IMR-90 (cell line): ENCODE measurements at regions not wholly inside any gene's neighbourhood (a gene's known extent, or its start where the extent isn't known, plus 50 kb on each side); places are given as distances from the start of the nearest gene placed in this dataset.

Source experiments
- CEBPB ChIP-seq: IDR thresholded peaks from 2 replicates; pipeline ENCODE4 v1.6.1; 2012; ENCODE audit warnings: low read depth, low read length, improper control_type of control experiment
- FOS ChIP-seq: fragments of 150-350 bp; IDR thresholded peaks from 2 replicates; pipeline ENCODE4 v1.6.1; 2016; ENCODE audit warnings: low read depth, low read length
- MAZ ChIP-seq: IDR thresholded peaks from 2 replicates; pipeline ENCODE4 v1.6.1; 2012; ENCODE audit warnings: low read depth, mild to moderate bottlenecking, low read length, improper control_type of control experiment, moderate library complexity, borderline replicate concordance
- NFE2L2 ChIP-seq: fragments of 150-350 bp; IDR thresholded peaks from 2 replicates; pipeline ENCODE4 v1.6.1; 2016; ENCODE audit warnings: low read depth, mild to moderate bottlenecking, low read length
- SMC3 ChIP-seq: fragments of 150-350 bp; IDR thresholded peaks from 2 replicates; pipeline ENCODE4 v1.6.1; 2016; ENCODE audit warnings: low read depth, mild to moderate bottlenecking, antibody characterized with exemption, low read length, moderate library complexity
- TF ChIP-seq, protein P1 (sequence below): conservative IDR thresholded peaks from 2 replicates; pipeline ENCODE4 v1.5.1; 2012; ENCODE audit warnings: mild to moderate bottlenecking, low read depth, low read length, improper control_type of control experiment

DNA sequence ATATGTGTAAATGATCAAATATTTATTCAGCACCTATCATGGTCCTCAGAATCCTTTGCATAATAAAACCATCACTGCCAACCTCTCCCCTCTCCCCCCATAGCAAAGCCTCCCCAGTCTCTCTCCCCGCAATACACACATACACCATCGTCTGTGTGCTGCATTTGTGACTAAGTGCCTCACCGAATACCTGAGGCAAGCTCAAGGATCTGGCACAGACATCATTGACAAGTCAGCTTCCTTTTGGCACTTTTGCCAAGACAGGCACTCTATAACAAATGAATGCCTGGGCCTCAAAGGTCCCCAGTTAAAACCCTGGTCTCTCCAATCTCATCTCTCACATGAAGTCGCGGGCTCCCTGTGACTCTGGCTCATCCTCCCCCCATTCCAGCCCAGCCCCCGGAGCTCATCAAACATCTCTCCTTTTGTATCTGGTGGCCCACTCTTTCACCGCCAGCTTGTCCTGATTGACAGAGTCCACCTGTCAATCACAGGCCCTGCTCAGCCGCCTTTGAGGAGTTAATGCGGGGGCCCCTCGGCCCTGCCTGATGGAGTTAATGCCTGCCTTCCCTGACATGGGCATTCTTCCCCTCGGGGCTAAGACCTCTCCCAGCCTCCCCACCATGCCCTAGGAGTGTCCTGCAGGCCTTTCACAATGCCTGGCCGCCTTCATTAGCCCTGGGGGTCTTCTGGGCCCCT is 135.8 kb upstream of the ATP6AP2 start:
- no peak for TF ChIP-seq NFE2L2
- no peak for TF ChIP-seq MAZ
- no peak for TF ChIP-seq CEBPB
- TF ChIP-seq, protein P1, sequence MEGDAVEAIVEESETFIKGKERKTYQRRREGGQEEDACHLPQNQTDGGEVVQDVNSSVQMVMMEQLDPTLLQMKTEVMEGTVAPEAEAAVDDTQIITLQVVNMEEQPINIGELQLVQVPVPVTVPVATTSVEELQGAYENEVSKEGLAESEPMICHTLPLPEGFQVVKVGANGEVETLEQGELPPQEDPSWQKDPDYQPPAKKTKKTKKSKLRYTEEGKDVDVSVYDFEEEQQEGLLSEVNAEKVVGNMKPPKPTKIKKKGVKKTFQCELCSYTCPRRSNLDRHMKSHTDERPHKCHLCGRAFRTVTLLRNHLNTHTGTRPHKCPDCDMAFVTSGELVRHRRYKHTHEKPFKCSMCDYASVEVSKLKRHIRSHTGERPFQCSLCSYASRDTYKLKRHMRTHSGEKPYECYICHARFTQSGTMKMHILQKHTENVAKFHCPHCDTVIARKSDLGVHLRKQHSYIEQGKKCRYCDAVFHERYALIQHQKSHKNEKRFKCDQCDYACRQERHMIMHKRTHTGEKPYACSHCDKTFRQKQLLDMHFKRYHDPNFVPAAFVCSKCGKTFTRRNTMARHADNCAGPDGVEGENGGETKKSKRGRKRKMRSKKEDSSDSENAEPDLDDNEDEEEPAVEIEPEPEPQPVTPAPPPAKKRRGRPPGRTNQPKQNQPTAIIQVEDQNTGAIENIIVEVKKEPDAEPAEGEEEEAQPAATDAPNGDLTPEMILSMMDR: no peak
- TF ChIP-seq FOS: no peak
- TF ChIP-seq SMC3: no peak
